HG02973 (cell line): ENCODE measurements at regions not wholly inside any gene's neighbourhood (a gene's known extent, or its start where the extent isn't known, plus 50 kb on each side); places are given as distances from the start of the nearest gene placed in this dataset.
"Not testable (repeated sequence)": the region's sequence is repeated elsewhere in the genome, so short reads cannot be mapped to it uniquely, and the experiment has no call there.

ENCODE experiments used
- ATAC-seq: cut with Tn5 transposase; IDR thresholded peaks from one replicate; pipeline ENCODE4 v1.9.1; 2021; ENCODE audit warnings: moderate library complexity; ENCODE audit not compliant: unreplicated experiment

DNA sequence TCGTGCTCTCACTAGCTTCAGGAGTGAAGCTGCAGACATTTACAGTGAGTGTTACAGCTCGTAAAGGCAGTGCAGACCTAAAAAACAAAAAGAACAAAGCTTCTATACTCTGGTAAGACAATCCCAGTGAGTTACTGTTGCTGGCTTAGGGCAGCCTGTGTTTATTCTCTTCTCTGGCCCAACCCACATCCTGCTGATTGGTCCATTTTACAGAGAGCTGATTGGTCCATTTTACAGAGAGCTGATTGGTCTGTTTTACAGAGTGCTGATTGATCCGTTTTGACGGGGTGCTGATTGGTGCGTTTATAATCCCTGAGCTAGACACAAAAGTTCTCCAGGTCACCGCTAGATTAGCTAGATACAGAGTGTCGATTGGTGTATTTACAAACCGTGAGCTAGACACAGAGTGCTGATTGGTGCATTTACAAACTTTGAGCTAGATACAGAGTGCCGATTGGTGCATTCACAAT is 158.0 kb downstream of the KLRB1 start:
- not testable (repeated sequence) for ATAC-seq

DNA sequence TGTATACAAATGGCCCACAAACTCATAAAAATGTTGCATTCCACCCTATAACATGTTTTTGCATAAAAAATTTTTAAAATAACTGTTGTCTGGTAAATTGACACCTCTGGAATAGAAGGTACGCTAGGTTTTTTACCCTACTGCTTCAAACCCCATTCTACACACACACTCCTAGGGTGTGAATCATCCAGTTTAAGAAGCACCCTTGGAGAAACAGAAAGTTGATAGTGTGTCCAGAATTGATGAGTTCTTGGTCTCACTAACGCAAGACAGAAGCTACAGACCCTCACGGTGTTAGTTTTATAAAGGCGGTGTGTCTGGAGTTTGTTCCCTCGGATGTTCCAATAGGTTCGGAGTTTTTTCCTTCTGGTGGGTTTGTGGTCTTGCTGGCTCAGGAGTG is 158.5 kb downstream of the KLRB1 start:
- no peak for ATAC-seq

DNA sequence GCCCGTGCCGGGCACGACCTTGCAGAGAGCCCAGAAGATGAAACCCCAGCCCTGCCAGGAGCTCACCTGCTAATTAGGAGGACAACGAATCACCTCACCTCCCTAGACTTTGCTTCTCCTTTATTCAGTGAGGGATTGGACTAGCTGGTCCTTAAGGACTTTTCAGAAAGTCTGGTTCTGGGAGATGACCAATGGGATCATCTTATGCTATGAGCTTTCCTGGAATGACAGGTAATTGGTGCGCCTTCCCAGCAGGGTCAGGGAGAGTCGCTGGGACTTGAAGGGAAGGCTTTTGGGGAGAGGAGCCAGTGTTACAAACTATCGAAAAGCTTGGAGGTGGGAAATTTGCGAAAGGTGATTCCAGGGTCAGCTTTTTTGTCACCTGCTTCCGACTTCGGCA is 159.1 kb downstream of the KLRB1 start:
- ATAC-seq: not testable (repeated sequence)

DNA sequence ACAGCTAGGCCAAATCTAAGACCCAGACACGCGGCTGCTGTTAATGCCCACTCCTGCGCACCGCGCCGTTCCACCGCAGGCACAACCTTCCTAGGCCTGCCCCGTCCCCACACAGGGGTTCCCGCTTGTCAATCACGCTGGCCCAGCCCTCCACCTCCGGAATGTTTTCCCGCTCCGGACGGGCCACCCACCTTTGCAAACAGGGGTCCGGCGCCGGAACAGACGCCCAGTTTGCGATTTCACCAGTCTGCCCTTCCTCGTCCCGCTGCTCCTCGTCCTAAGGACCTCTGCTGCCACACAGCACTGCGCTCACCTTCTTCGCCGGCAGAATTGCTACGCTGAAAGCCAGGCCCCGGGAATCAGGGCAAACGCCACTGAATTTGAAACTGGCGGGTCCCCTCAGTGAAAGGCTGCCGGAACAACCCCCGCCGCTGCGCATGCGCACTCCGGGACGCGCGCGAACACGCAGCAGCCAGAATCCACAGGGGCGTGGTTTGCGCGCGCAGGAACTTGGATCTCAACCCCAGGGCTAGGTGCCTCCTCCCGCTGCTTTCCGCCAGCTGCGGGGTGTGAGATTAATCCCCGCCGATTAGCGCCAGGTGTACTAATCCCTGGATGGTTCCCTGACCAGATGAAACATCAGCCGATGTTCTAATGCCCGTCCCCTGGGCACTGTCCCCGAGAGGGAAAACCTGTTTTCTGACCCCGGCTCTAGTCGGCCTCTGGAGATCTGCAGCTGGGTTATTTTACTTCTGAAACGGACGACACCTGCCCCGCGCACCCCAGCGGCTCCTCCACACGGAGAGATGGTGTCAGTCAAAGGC is 159.7 kb downstream of the KLRB1 start:
- ATAC-seq: peak; percentile 53

DNA sequence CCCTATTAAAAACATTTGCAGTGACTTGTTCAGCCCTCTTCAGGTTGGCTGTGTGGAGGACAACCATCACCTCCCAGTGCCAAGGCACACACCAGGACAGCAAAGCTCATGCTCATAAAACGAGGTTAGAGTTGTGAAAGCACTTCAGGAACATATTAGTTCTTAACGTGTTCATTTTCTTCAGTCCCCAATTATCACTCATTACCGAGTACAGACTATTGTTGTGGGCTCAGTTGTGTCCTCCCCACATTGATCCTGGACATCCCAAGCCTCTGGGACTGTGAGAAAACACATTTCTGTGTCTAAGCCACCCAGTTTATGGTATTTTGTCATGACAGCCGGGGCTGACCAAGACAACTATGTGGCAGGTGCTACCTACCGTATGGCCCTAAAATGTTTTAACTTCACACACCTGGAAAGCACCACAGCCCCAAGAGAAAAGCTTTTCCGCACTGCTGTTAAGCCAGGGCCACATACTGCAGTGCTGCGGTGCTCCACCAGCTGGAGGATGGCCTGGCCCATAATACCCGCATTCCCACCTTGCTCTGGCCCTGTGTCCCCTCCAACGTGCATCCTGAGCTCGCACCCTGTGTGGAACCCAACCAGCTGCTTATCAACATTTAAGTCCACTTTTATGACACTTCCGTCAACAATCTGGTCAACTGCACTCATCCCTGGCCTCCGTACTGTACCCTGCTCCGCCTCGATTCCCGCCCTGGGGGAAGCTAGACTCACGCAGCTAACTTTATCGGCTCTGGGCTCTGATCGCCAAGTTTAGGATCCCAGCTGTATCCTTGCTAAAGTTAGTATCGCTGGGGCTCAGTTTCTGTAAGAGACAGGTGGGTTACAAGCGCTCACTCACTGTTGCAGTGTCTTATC is 160.6 kb downstream of the KLRB1 start:
- ATAC-seq: not testable (repeated sequence)

DNA sequence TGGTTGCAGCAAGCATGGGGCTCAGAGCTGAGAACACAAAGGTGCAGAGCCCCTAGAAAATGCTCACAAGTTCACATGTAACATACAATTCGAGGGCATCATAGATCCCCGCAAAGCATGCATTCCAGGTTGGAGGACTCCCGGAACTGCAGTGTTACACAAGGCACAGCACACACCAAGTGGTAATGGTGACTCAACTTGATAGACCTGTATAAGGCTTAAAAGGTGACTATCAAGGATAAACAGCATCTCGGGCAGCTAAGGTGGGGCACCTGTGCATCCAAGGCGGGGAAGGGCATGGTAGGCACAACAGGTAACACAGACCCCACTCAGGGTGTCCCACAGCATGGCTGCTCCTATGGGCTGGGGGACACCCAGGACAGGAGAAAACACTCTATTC is 167.3 kb downstream of the KLRB1 start:
- not testable (repeated sequence) for ATAC-seq

DNA sequence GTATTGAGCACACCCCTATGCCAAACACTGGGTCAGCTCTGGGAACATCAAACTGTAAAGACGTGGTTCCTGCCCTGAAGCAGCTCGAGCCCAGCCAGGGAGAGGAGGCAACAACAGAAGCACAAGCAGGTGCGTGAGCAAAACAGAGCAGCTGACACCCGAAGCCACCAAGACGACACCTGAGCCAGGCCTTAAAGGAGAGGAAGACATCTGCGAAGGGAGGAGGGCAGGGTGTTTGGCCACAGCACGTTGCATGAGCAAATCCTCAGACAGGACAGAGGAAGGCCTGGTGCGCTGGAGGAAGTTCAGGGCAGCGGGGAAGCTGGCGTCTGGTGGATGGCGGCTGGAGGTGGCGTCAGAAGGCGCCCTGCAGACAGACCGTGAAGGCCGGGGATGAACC is 172.0 kb downstream of the KLRB1 start:
- not testable (repeated sequence) for ATAC-seq

DNA sequence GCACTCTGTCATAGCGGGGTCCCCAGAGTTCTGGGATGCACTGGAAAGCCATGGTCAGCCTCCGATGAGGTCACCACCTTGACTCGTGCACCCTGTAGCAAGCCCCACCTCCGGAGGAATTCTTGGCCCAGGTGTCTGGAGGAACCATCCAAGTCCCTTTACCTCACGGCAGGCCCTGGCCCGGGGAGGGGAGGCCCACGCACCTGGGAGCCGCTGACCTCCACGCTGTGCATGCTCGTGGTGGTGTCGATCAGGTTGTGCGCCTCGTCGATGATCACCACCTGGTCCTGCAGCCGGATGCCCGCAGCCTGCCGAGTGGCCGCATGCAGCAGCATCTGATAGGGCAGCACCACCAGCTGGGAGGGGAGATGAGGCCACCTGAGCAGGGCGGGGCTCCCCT is 177.3 kb downstream of the KLRB1 start:
- not testable (repeated sequence) for ATAC-seq

DNA sequence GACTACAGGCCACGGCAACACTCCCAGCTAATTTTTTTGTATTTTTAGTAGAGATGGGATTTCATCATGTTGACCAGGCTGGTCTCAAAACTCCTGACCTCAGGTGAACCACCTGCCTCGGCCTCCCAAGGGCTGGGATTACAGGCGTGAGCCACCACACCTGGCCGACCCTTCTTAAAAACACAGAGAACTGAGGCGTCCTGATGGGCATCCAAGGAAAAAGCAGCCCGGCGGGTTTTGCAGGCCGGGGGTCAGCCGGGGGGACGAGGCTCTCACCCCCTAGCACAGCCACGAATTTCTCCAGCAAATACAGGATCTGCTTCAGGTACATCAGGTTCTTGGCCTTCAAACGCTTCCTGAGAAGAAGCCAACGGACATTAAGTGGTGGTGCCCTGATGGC is 178.9 kb downstream of the KLRB1 start:
- not testable (repeated sequence) for ATAC-seq

DNA sequence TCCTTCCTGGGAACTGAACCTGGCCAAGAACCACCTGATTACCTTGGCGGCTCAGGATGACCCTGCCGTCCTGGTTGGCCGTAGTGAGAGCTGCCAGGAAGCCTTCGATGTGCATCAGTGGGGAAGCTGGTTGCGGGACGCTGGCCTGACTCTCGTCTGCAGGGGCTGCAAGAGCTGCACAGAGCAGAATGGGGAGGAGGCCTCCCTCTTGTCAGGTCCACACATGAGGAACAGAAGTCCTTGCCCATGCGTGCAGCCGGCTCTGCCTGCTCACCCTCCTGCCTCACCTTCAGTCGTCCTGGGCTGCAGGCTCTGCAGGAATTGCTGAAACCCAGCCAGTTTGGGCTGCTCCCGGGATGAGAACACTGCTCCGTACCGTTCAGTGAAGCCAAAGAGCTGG is 182.3 kb downstream of the KLRB1 start:
- not testable (repeated sequence) for ATAC-seq

DNA sequence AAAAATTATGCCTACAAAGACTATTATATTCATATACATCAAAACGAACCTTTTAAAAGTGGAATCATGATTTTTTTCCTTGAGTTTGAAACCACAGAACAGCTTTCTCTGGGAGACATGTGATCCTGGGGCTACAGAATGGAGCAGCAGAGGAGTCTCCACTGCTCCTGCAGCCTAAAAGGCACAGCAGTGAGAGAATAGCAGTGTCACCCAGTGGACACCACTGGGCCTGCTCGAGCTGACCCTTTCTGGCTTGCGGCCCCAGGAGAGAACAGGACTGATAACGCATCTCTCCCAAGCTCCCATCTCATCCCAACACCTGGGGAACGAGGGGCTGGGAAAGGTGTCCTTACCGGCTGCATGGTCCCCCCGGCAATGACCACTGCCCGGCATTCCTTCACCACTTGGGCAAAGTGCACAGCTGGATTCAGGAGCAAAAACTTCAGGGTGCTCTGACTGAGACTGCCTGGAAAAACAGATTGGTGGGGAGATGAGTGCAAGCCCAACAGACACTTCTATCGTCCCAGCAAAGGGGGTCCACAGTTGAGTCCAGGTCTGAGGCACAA is 183.5 kb downstream of the KLRB1 start:
- not testable (repeated sequence) for ATAC-seq

DNA sequence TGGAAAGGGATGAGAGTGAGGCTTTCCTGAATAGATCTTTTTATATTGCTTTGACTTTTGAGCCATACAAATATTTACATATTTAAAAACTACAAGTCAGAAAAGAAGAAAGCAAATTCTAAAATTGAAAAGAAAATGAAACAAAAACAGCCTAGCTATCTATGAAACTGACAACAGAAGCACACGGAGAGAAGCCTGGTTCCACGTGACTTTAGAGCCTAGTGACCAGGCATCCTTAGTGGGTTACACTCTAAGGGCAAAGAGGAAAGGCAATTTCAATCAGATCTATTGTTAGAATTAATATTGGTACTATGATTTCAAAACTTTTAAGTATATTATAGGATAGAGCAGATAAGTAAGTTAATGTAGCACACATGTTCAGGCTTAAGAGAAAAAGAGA is 185.0 kb downstream of the KLRB1 start:
- ATAC-seq: not testable (repeated sequence)

DNA sequence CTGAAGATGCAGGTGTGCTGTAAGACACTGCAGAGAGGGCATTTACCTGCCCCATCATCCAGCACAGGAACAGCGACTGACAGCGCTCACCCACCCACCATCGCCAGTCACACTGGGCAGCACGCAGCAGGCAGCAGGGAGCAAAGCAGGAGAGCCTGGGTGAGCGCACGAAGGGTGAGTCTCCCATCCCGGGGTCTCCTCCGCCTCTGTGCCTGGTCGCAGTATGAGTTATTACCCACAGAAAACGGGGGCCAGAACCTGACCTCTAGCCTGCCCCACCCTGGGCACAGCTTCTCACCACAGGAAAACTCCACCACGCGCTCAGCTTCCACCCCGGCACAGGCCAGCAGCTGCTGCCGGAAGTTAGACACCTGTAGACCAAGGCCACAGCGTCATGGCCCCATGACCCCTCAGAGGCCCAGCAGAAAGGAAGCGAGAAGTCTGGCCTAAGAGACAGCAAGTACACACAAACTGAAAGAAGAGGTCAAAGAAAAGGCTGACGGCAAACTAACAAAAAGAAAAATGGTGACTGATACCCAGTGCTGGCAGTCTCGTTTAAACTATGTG is 186.1 kb downstream of the KLRB1 start:
- not testable (repeated sequence) for ATAC-seq

DNA sequence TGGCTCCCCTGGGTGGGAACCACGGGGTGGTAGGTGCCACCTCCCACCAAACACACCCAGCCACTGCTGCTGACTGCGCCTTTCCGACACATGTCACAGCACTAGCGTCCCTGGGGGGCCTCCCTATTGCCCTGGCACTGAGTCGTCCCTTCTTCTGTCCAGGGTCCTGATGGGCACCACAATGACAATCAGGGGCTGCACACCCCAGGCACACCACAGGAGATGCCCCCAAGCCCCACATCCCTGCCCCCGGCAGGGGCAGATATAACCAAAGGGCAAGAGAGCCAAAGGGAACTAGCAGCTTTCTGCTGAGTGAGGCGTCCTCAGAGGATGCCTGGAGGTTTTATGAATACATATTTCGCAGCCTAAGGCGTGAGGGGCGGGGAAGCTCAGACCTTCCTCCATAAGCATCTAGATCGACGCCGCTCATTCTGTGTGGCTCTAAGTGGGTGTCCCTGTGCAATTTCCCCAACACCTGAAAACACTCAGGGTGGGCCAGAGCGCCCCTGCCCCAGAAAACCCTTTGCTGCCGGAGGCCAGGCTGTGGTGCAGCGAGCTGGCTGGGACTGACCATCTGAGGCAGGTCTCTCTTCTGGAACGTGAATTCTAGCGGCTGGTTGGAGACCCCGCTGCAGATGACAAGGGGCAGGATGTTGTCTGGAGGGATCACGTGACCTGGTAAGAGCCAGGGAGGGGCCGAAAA is 186.7 kb downstream of the KLRB1 start:
- ATAC-seq: not testable (repeated sequence)

DNA sequence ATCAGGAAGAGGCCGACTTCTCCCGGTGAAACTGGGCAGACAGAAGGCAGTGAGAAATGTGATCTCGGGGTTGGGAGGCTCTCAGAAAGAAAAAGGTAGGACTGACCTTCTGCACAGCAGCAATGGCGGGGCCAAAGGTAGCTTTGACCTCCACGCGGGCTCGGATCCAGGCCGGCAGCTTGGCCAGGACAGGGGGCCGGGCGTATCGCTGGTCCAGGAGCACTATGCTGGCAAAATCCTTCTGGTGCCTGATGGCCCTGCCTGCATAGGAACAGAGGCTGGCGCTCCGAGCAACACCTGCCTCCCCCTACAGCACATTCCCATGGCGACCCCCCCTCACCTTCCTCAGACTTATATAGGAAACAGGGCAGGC is 189.1 kb downstream of the KLRB1 start:
- not testable (repeated sequence) for ATAC-seq

DNA sequence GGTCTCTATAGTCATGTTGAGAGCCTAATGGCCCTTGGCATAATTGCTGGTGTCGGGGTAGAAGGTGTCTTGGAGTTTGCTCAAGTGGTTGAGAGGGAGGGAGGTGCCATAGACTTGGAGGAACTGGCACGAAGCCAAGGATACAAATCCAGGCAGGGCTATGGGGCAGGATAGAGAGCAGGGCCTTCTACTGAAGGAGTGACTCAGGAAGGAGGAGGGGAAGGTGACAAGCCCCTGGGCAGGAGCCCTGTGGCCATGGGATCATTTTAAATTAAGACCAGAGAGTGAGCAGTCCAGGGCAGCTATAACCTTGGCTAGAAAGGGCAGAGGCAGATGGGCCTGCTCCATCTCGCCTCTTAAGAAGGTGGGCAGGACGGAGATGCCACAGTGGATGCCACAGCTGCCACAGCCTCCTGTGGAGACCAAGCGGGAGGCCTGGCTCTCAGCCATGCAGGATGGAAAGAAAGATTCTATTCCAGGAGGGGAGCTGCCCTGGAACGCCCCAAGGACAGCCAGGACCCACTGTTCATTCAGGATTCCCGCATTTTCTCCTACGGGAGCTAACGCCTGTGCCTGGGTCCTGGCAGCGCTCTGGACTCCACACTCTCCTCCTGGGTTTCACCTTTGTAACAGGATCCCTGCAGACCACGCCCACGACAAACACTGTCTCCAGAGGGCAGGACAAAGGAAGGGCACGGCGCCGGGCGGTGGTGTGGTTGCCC is 189.6 kb downstream of the KLRB1 start:
- not testable (repeated sequence) for ATAC-seq

DNA sequence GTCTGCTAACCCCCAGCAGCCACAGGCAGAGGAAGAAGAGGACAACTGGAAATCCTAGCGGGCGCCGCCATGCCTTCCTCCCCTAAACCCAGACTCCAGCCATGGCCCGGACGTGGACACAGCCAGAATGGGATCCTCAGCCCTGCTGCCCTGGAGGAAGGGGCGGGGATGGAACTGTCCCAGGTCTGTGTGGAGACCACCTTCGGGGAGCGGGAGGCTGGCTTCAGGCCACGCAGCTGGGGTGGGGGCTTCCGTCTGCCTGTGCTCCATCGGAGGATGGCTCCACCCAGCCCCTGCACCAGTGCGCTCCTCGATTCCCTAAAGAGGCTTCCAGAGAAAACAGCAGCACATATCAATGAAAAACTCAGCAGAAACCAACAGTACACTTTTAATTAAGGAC is 190.4 kb downstream of the KLRB1 start:
- not testable (repeated sequence) for ATAC-seq

DNA sequence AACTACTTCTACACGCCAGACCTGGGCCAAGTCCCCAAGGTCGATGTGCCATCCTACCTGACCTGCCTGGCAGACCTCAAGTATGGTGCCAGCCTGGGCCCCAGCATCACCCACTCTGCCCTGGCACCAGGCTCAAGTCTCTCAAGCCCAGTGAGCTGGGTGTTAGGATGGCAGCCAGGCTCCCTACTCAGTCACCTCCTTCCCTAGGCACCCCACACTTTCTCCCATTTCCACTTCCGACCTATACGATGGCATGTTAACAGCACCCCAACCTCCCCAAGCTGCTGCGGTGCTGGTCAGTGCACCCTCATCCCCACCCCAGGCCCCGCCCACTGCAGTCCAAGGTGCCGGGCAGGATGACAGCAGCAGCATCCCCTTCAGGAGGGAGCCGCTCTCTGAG is 191.4 kb downstream of the KLRB1 start:
- not testable (repeated sequence) for ATAC-seq

DNA sequence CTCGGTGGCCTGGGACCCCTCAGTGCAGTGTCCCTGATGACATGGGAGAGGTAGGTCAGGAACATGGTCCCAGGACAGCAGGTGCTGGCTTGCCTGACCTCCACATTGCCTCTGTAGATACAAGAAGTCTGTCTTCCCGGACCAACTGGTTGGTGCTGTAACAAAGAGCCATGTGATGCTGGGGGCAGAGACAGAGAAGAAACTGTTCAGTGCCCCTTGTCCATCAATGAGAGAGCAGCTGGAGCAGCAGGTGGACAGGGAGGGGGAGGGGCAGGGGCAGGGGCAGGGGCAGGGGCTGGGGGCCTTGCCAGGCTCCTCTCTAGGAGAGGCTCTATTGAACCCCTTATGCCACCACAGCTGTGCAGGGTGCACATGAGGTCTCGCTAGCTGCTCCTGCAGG is 191.8 kb downstream of the KLRB1 start:
- ATAC-seq: not testable (repeated sequence)

DNA sequence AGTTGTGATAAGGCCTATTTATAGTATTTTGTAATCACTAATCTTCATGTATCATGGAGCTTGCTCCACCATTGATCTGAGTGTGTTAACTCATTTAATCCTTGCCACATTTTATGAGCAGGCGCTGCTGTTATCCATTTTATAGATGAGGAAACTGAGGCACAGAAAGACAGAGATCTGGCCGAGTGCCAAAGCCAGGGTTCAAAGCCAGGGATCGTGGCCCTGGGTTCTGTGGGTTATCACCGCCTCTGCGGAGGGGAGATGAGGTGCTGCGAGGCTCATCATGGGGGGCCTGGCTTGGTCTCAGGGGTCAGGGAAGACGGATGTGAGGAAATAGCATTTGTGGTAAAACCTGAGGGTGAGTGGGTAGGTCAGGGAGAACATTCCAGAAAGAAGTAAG is 193.9 kb downstream of the KLRB1 start:
- not testable (repeated sequence) for ATAC-seq
